Fibroblast of skin of back (primary cell): ENCODE measurements at regions not wholly inside any gene's neighbourhood (a gene's known extent, or its start where the extent isn't known, plus 50 kb on each side); places are given as distances from the start of the nearest gene placed in this dataset.

ENCODE experiments used
- DNase-seq: peaks from one replicate; pipeline ENCODE4 v3.0.0-alpha.2; 2013

DNA sequence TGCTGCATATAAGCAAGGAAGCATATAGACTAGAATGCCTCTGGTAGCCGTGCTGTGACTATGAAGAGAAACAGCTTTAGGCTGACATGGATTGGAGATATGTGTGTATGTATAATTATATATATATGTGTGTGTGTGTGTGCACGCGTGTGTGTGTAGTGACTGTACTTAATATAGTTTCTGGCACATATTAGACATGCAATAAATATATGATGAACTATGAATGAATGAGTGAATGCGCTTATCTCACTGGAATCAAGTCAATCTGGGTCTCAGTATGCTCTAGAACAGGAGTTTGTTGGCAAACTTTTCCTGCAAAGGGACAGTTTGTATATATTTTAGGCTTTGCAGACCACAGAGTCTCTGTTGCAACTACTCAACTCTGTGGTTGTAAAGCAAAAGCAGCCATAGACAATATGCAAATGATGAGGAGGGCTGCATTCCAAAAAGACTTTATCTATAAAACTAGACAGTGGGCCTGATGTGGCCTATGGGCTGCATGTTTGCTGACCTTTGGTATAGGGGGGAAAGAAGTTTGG is 482.9 kb upstream of the USP24 start:
- DNase-seq = no peak

DNA sequence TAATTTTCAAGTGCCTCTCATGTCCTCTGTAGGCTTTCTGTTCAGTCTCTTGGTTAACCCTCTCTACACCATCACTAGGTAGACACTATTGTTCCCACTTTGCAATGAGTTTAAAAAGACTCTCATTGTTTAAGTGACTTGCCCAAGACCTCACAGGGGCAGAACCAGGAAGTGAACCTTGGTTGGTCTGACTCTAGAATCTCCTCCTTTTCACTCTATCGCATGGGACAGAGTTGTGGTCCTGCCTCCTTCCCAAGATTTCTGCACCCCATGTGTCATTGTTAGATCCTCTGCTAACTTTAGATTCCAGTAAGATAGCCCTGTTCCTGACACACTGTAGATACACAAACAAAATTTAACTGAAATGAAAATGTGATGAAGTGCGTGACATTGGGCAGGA is 481.7 kb upstream of the USP24 start:
- peak; percentile 51 for DNase-seq

DNA sequence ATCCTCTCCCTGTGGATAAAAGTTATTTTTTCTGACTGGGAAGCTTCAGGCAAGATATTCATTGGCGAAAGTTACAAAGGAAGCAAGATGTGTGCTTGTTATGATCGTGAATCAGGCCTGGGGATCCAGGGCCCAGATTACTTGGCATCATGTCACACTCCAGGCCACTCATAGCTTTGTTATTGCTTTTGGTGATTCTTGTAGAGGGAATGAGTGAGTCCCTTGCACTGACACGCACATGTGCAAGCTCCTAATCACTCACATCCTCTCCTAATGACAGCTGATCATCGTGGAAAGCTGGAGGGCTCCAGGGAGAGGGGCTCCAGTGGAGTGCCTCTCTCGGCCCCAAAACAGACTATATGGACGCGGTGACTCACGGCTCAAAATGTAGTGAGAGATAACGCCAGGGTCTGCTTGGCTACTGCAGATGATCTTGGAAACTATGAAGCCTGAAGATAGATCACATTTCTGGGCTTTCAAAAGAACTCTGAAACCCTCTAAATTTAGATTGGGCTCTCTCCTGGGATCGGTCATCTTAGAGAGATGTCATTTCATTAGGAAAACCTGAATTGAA is 481.1 kb upstream of the USP24 start:
- DNase-seq = peak; percentile 99

DNA sequence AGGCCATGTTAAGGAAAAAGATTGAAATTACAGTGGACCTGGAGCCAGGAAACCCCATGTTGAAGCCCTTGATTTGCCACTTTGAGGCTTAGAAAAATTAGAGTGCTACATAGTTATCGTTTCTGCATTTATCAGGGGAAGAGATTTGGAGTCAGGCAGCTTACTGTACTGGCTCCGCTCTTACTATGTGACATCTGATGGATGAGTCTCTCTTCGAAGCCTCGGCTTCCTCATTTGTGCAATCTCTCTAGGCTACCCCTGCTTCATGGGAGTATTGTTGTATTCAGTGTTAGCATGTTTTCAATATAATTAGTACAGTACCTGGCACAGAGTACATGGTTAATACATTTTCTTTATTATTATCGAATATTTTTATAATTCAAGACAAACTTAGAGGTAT is 480.4 kb upstream of the USP24 start:
- DNase-seq = no peak

DNA sequence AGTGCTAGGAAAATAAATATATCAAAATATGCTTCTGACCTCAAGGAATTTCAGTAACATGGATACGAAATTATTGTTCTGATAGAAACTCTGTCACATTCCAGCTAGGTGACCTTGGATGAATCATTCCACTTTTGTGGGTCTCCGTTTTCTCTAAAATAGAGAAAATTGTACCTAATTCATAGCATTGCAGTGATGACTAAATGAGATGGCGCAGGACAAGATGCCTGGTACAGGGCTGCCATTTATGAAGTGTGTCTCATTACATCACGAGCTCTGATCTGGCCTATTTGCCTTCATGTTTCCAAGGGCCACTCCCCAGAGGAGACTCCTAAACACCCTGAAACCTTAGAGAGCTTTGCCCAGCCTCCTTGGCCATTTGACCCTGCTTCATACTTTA is 480.0 kb upstream of the USP24 start:
- no peak for DNase-seq

DNA sequence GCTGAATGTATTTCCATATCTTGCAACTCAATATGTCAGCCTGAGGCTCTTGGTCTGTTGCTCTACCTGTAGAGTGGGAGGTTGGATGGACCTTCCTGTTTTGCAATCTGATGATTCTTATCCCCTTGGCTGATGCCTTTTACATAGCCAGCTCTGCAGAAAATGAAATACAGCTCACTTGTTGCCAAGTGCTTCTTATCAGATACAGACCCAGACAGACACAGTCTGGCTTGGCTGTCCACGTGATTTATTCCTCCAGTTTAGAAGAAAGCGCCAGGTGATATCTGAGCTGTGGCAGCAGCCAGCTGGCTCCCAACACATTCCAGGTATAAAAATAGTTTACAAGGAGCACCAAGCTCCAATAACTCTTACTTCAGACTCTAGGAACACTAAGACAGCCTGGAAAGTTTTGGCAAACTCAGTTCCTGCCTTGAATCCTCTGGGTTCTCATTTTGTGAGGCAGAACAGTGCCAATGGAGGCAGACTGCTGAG is 479.2 kb upstream of the USP24 start:
- DNase-seq = no peak

DNA sequence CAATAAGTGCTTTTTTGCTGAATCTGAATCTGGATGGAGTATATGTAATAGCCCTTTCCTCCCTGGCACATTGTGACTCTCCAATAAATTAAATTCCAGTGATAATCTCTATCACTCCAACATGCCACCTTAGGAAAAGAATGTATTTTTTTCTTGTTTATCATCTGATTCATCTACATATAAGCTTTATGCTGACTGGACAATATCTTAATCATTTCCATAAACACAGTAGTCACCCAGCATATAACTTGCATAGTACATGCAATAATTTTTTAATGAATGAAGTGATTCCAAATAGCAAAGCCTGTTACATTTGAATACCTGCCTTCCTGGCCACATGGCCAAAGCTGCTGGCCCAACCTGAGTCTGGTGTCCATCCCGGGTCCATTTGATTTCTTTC is 477.6 kb upstream of the USP24 start:
- DNase-seq = no peak

DNA sequence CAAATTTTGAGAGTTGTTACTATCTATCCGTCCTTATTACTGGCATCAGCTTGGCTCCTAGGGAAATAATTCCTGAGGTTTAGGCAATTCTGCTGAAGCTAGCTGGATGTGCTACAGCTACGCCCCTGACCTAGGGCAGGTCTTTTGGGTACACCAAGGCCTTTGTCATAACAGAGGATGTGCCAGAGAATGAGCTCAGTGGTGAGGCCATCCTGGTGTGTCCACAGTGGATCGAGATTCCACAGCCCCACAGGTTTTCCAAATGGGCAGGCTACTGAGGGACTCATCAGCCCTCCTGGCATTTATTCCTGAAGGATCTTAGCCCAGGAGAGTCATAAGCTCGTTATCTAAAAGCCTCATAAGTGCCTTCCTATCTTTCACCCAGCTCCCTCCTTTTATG is 475.2 kb upstream of the USP24 start:
- no peak for DNase-seq

DNA sequence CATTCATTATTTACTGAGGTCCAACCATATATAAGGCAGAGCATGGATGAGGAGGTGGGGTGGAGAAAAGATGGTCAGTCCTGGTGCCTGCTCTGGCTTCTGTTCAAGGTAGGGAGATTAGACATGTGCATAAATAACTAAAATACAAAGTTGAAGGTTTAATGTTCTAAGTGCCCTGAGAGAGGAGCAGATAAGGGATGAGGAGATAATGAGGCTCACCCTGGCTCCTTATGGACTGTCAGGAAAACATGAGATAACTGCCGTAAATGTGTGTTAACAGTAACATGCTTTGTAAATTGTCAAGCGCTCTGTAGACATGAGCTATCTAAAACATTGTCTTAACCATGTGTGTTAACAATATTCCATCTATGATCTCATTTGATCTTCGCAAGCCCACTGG is 474.6 kb upstream of the USP24 start:
- no peak for DNase-seq

DNA sequence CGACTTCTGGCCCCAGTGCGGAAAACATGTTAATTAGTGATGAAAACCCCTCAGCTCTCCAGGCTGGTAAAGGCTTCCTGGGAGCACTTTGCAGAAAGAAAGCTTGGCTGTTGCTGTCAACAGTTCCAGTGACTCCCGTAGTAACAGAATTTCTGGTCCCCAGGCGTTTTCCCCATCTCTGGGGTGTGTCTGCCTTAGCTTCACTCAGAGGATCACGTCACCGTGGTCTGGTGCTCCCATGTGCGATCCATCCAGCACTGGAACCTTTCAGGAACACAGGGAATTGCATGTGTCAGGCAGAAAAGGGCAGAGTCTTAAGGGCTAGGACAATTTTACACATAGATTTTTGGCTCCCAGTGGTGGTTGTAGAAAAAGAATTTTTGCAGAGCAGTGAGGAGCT is 470.4 kb upstream of the USP24 start:
- peak; percentile 59 for DNase-seq

DNA sequence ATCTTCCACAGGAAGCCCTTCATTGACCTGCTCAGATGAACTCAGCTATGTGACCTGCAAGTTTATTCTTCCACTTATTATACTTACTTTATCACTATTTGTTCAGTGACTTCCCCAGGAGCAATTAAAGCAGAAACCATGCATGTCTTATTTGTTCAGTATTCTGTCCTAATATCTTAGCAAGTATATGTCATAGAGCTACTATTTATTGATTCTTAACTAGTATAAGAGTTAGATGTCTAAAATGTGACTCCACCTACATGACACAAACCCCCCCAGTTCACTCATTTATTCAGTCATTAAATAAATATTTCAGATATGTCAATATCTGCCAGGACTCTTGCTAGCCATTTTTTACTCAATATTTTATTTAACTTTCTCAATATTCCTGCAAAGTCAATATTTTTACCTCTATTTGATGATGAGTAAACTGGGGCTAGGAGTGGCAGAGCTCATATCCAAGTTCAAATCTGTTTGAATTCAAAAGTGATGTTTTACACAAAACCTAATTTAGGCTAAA is 469.0 kb upstream of the USP24 start:
- no peak for DNase-seq

DNA sequence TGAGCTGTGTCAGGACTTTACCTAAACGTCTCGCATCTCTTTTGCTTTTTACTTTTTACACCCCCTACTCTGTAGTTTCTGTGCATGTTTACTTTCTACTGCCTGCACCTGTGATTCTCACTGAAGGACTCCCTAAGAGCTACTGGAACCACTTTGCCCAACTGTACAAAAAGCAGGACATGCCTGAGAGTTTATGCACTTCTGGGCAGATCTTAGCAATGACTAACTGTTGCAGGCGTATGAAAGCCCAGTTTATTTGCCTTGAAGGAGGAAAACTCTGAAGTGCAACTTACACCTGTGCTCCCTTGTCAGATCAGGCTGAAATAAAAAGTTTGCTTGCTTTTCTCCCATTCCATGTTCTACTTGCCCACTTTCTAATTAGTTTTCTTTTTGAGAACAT is 467.0 kb upstream of the USP24 start:
- DNase-seq = no peak

DNA sequence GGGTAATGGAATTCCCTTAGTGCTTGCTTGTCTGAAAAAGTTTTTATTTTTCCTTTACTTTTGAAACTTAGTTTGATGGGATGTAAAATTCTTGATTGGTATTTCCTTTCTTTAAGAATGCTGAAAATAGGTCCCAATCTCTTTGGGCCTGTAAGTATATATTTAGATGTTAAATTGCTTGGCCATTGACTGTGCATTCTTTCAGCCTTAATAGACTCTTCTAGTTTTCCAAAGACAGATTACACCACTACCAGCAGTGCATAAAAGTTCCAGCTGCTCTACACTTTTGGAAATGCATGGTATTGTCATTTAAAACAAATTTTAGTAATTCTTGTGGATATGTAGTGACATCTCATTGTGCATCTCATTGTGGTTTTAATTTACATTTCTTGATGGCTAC is 464.8 kb upstream of the USP24 start:
- peak; percentile 80 for DNase-seq

DNA sequence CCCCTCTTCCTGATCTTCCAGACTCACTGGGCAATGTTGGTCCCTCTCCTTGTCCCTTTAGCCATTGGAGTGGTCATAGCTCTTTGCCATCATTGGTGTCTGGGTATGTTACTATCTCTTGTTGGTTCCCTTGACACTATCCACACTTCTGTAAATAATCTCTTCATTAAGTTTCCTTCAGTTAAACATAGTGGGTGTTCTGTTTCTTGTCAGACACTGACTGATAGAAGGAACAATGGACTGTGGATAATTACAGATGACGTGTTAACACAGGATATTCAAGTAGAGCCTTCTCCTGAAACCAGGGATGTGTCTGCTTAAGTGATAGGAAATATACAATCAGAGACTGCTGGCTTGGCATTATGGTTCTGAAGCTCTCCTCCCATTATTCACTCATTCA is 458.3 kb upstream of the USP24 start:
- no peak for DNase-seq

DNA sequence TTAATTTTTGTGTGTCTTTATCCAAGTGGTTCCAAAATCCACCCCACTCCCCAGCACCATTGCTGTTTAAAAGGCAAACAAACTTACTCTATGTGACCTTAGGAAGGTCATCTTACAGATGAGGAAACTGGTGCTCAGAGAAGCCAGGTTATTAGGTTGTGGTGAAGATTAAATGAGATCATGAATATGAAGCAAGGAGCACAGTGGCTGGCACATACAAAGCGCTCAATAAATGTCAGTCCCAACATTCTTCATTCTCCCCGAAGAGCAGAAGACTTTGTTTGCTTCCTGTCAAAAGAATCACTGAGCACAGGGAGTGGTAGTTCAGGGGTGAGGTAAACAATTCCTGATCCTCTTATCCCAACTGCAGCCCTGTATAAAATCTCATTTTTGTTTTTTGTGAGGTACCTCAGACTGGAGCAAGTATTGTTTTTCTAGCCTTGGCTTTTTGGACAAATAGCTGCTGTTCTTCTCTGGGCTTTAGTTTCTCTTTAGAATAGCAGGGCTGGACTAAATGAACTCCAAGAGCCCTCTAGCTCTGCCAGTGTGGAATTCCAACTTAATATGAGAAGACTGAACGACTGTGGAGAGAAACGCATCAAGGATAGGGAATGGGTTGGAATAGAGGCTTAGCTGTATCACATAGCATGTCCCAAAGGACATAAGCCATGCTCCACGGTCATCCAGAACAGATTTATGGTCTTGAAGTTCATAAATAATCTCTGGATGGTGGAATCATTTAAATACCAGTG is 455.3 kb upstream of the USP24 start:
- peak; percentile 41 for DNase-seq

DNA sequence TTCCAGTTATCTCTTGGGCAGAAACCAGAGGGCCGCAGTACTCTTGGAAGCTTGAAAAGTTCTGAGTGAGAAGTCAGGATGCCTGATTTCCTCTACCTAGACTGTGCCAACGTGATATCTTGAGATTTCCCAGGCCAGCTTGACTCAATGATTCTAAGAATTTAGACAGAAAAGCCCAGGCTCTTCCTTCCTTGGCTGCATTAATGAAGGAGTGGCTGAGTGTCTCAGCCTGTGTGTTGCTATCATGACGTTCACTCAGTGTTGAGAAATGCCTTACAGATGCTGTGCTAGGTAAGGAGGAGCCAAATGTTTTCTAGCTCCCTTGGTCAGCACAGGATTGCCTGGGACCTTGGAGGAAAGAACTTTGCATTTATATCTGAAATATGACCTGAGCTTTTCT is 454.1 kb upstream of the USP24 start:
- DNase-seq = no peak

DNA sequence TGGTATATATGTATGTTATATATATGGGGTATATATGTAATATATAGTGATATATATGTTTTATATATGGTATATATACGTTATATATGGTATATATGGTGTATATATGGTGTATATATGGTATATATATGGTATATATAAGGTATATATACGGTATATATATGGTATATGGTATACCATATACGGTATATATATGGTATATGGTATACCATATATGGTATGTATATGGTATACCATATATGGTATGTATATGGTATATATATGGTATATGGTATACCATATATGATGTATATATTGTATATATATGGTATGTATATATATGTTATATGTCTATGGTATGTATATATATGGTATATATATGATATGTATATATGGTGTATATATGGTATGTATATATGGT is 447.7 kb upstream of the USP24 start:
- no peak for DNase-seq

DNA sequence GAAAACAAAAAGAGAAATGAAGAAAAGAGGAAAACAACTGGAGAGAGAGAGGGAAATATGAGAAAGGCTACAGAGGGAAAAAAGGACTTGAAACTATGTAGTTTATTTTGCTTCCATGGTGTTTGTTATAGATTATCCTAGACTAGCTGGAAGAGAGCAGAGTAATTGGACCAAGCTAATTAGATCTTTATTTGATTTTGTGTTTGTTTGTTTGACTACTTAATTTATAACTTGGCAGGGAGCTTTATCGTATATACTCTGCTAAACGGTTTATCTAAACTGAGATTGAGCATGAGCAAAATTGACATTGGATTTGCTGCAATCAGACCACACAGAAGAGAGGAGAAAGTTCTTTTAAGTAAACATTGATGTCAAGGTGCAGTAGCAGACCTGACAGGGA is 443.8 kb upstream of the USP24 start:
- DNase-seq = no peak

DNA sequence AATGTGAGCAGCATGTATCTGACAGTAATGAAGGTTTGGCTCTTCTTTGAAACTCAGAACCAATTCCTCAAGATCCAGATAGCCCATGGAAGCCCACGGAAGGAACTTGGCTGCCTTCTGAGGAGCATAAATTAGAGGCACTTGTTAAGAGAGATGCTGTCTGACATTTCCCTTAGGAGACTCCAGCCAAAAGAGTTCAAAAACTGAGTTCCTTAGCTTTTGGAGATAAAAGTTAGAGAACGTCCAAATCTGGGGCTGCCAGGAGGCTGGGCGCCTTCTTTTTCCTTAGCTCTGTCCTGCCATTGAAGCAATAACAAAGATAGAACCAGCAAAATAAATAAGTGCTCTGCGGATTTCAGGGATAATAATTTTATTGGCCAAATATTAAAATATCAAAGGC is 439.6 kb upstream of the USP24 start:
- DNase-seq = no peak

DNA sequence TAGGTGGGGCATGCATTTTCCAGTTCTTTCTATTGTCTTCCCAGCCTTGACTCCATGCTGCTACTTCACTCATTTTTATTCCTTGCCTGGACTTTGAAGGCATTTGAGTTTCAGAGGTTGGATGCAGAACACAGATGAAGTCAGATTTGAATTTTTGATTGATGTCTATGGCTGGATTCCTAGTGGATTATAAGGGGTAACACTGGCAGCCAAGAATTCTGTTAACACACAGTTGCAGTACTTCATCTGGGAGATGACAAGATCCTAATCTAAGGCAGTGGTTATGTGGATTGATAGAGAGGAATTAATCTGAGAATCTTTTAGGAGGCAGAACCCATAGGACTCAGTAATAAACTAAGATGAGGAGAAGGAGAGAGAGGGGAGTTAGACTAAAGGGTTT is 439.0 kb upstream of the USP24 start:
- no peak for DNase-seq

DNA sequence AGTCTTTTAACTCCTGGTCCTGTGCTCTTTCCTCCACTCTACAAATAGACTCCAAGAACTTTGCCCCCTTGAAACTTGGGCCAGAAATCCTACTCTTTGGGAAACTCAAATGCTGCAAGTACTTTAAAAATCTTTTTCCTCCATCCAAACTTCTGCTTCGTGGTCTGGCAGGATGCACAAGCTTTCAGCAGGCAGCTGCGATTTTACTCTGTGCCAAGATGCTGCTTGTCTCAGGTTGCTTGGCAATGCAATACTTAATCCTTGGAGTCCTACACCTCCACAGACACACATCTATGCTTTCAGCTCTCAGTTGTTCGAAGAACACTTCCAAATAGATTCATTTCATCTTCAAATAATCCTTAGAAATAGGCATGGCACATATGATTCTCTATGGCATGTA is 435.3 kb upstream of the USP24 start:
- no peak for DNase-seq

DNA sequence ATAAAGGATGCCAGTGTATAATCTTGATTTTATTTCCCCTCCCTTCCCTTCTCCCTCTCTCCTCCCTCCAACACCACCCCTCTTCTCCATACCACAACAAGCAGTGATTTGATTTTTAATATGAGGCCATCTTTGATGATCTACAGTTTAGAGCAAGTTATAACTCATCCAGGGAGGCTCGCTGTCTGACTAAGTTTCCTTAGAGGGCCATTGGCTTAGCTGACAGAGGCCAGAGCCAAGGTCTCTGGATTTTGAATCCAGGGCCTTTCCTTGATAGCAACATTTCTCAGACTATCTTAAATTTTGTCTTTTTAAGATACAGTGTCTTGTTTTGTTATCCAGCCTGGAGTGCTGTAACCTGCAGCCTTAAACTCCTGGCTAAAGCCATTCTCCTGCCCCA is 431.0 kb upstream of the USP24 start:
- DNase-seq = no peak

DNA sequence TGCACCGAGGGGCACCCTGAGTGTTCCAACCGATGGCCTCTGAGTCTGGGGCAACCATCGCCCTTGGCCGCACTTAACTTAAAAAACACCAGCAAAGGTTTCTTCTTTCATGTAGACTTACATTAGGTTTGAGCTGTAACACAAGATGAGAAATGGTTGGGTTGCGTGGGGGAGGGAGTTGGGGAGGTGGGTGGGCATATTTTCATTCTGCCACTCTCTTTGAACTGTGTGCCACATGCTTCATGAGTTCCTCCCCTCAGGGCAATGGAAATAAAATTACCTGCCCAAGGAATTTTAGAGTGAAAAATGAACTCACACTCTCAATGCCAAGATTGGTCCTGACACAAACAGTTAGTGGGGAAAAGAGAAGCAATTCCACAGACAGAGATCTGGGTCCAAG is 430.1 kb upstream of the USP24 start:
- DNase-seq = no peak

DNA sequence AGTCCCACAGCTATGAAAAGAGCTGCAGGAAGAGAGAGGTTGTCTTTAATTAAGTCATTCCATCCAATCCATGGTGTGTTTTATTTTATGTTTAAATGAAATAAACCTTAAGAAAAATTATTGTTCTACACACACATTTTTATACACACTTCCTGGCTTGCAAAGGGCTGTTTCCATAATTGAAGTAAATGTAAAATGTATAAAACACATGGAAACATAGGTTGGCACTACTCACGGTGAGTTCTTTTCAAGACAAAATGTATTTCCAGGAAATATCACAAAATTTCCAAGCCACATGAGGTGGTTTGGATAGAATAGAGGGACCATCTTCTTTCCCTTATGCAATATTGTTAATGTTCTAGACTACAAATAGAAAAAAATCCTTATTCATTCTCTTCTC is 426.8 kb upstream of the USP24 start:
- DNase-seq = no peak
